ENCODE measurements at regions not wholly inside any gene's neighbourhood (a gene's known extent, or its start where the extent isn't known, plus 50 kb on each side); places are given as distances from the start of the nearest gene placed in this dataset.

DNA sequence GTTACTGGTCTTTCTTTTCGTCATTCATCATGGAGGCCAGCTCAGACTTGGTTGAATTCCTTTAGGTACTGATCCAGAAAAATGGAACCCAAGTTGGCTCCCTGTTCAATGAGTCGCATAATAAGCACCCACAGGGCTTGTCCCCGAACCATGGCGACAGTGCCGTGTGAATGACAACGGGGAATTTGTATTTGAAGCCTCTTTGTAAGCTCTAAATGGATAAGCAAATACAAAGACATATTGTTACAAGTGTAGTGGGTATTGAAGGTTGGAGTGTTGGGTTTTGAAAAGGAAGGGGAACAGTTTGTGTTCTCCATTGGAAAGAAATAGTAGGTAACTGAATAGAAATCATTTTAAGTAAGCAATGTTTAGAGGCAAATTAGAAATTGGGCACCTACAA lies 288.9 kb downstream of the SLC4A3 start:
- TF ChIP-seq POLR2A (IDR thresholded peaks at IDR 0.05) (no peak), EP300 (IDR thresholded peaks at IDR 0.05) (no peak)
- TF ChIP-seq, protein P1, sequence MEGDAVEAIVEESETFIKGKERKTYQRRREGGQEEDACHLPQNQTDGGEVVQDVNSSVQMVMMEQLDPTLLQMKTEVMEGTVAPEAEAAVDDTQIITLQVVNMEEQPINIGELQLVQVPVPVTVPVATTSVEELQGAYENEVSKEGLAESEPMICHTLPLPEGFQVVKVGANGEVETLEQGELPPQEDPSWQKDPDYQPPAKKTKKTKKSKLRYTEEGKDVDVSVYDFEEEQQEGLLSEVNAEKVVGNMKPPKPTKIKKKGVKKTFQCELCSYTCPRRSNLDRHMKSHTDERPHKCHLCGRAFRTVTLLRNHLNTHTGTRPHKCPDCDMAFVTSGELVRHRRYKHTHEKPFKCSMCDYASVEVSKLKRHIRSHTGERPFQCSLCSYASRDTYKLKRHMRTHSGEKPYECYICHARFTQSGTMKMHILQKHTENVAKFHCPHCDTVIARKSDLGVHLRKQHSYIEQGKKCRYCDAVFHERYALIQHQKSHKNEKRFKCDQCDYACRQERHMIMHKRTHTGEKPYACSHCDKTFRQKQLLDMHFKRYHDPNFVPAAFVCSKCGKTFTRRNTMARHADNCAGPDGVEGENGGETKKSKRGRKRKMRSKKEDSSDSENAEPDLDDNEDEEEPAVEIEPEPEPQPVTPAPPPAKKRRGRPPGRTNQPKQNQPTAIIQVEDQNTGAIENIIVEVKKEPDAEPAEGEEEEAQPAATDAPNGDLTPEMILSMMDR (IDR thresholded peaks at IDR 0.05), result no peak
